K562 (cell line): ENCODE measurements at regions not wholly inside any gene's neighbourhood (a gene's known extent, or its start where the extent isn't known, plus 50 kb on each side); places are given as distances from the start of the nearest gene placed in this dataset.

Source experiments
- ATAC-seq: fragments of 200-7000 bp; cut with Tn5 transposase; 3 replicates; pipeline ENCODE4 v1.9.1; 2020; ENCODE audit warnings: moderate library complexity
- BruUV-seq: library from RNA; stranded (reverse); fragments of 400-500 nt; replicated peaks from 2 replicates; lab custom pipeline; 2021; lab: Mats Ljungman, UMichigan
- CTCF ChIA-PET: fragments of 300-600 bp; formaldehyde crosslinking; extraction: SDS; loops from one replicate; lab custom pipeline; 2021; ENCODE audit warnings: low intra/inter-chr PET ratio; lab: Yijun Ruan, JAX
- POLR2A ChIA-PET: fragments of 300-600, 350-650 bp; sonication (Branson Sonifier 250); formaldehyde crosslinking; extraction: SDS; loops from one replicate; lab custom pipeline; 2021; ENCODE audit warnings: antibody characterized with exemption, inconsistent platforms; lab: Yijun Ruan, JAX
- DNase-seq, 4 experiments: peaks; one replicate each; pipeline versions ENCODE4 v3.0.0 to v3.0.0-alpha.2; 2011 to 2018; ENCODE audit warnings: low spot score in 3 of 4, mixed read lengths in 3 of 4; ENCODE audit errors: extremely low read depth in 1 of 4
- FAIRE-seq: peaks from 2 replicates; lab custom pipeline; 2011; peaks lifted over from hg19 to GRCh38; lab: Jason Lieb, UNC
- H2AFZ ChIP-seq: 2 replicates; pipeline ENCODE4 v1.6.0; 2011; ENCODE audit warnings: low read depth, low read length, control low read depth, inconsistent platforms
- H3K27ac ChIP-seq: fragments of 200-600 bp; 3 replicates; pipeline ENCODE4 v1.8.0; 2011; ENCODE audit warnings: low read depth, mild to moderate bottlenecking, control low read depth, inconsistent platforms, low read length, moderate library complexity, mixed read lengths; ENCODE audit errors: extremely low read depth
- H3K27me3 ChIP-seq, 2 experiments: fragments of 300-600 bp in 1 of 2; 2 replicates in 1 of 2; 3 replicates in 1 of 2; pipeline versions ENCODE4 v1.6.0 to v1.8.0; 2011; ENCODE audit warnings: inconsistent platforms in 2 of 2, low read length in 2 of 2, mild to moderate bottlenecking in 1 of 2, mixed read lengths in 1 of 2, moderate library complexity in 1 of 2; ENCODE audit not compliant: control insufficient read depth in 2 of 2, insufficient read depth in 2 of 2
- H3K36me3 ChIP-seq: fragments of 300-600 bp; 3 replicates; pipeline ENCODE4 v1.8.0; 2011; ENCODE audit warnings: mild to moderate bottlenecking, low read length, inconsistent platforms; ENCODE audit not compliant: control insufficient read depth, insufficient read depth
- H3K4me1 ChIP-seq, 2 experiments: fragments of 200-600 bp in 1 of 2; replicated peaks in 1 of 2; 2 replicates in 1 of 2; 3 replicates in 1 of 2; pipeline versions ENCODE4 v1.5.1 to v1.8.0; 2011; ENCODE audit warnings: inconsistent platforms in 2 of 2, low read length in 2 of 2, mild to moderate bottlenecking in 1 of 2, mixed read lengths in 1 of 2, moderate library complexity in 1 of 2; ENCODE audit not compliant: control insufficient read depth in 2 of 2, insufficient read depth in 2 of 2
- H3K4me2 ChIP-seq: 2 replicates; pipeline ENCODE4 v1.6.1; 2011; ENCODE audit warnings: low read length, control low read depth, inconsistent platforms, mixed read lengths; ENCODE audit not compliant: insufficient read depth
- H3K4me3 ChIP-seq: fragments of 200-600 bp; sonication (generic), shearing (Covaris generic); 2 replicates; pipeline ENCODE4 v1.5.1; 2016; ENCODE audit warnings: control low read depth, inconsistent platforms
- H3K79me2 ChIP-seq: fragments of 200-600 bp; 3 replicates; pipeline ENCODE4 v1.8.0; 2011; ENCODE audit warnings: low read length, inconsistent platforms; ENCODE audit not compliant: control insufficient read depth, insufficient read depth
- H3K9ac ChIP-seq, 2 experiments: 2 replicates each; pipeline versions ENCODE4 v1.6.0 to v1.6.1; 2011; ENCODE audit warnings: low read depth in 2 of 2, low read length in 2 of 2, control low read depth in 1 of 2, inconsistent platforms in 1 of 2, mild to moderate bottlenecking in 1 of 2, mixed read lengths in 1 of 2; ENCODE audit not compliant: insufficient read depth in 1 of 2
- H3K9me1 ChIP-seq: one replicate; pipeline ENCODE4 v1.6.0; 2011; ENCODE audit warnings: inconsistent platforms, mild to moderate bottlenecking, low read length, moderate library complexity; ENCODE audit not compliant: control insufficient read depth, insufficient read depth
- H3K9me3 ChIP-seq: replicated peaks from 2 replicates; pipeline ENCODE4 v1.5.1; 2011; ENCODE audit warnings: low read depth, low read length, inconsistent platforms; ENCODE audit not compliant: control insufficient read depth, insufficient read depth
- H4K20me1 ChIP-seq: replicated peaks from 2 replicates; pipeline ENCODE4 v1.6.1; 2011; ENCODE audit warnings: low read length, inconsistent platforms, mixed read lengths; ENCODE audit not compliant: control insufficient read depth, insufficient read depth
- MIER1 ChIP-seq: fragments of 450-650 bp; IDR thresholded peaks from 2 replicates; pipeline ENCODE4 v1.6.1; 2016; ENCODE audit warnings: antibody characterized with exemption, mild to moderate bottlenecking, low read depth
- RBM15 ChIP-seq: fragments of 200-400 bp; formaldehyde crosslinking; IDR thresholded peaks from 2 replicates; pipeline ENCODE4 v1.6.1; 2018; ENCODE audit warnings: mild to moderate bottlenecking, low read length, moderate library complexity; ENCODE audit not compliant: insufficient read depth
- WHSC1 ChIP-seq: IDR thresholded peaks from one replicate; pipeline ENCODE4 v1.6.1; 2012; ENCODE audit warnings: low read length, control low read depth, inconsistent platforms
- ZNF583 ChIP-seq: fragments of 250-450 bp; sonication (Bioruptor Pico); IDR thresholded peaks from 2 replicates; pipeline ENCODE4 v1.4.0; 2020
- WGBS: fragments of 100-300 bp; shearing (Covaris generic); methylation state at CpG from one replicate; pipeline ENCODE4 v1.1.6; 2016; ENCODE audit warnings: low coverage, mixed read lengths; ENCODE audit not compliant: insufficient coverage; ENCODE audit errors: missing lambda C conversion rate; 5-methylcytosine and 5-hydroxymethylcytosine counted together
- in situ Hi-C: fragments of 300-500 bp; cut with MboI; formaldehyde crosslinking; loops from 4 replicates; pipeline ENCODE4 v1.15.0; 2018; ENCODE audit warnings: inconsistent platforms, mixed read lengths
- intact Hi-C: fragments of 100-400 bp; cut with micrococcal nuclease; formaldehyde crosslinking; loops from 2 replicates; pipeline ENCODE4 v1.14.2; 2022
- TF ChIP-seq, protein P1 (sequence below): fragments of 450-650 bp; IDR thresholded peaks from 2 replicates; pipeline ENCODE4 v1.6.1; 2016; ENCODE audit warnings: borderline replicate concordance

DNA sequence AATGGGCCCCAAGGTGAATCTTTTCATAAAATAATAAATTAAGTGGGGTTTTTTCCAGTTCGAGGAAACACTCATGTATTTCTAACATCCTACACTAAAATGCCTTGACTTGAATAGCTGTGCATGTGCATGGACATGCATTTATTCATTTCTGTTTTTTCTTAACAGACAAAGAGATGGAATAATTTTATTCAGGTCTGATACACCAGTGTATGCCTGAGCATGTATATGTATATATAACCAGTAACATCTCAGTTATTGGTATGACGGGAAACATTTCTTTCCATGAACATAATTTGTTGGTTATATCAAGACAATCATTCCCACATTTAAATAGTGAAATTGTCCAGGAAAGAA lies 468.7 kb upstream of the TNP1 start:
- no peak for TF ChIP-seq WHSC1
- TF ChIP-seq, protein P1, sequence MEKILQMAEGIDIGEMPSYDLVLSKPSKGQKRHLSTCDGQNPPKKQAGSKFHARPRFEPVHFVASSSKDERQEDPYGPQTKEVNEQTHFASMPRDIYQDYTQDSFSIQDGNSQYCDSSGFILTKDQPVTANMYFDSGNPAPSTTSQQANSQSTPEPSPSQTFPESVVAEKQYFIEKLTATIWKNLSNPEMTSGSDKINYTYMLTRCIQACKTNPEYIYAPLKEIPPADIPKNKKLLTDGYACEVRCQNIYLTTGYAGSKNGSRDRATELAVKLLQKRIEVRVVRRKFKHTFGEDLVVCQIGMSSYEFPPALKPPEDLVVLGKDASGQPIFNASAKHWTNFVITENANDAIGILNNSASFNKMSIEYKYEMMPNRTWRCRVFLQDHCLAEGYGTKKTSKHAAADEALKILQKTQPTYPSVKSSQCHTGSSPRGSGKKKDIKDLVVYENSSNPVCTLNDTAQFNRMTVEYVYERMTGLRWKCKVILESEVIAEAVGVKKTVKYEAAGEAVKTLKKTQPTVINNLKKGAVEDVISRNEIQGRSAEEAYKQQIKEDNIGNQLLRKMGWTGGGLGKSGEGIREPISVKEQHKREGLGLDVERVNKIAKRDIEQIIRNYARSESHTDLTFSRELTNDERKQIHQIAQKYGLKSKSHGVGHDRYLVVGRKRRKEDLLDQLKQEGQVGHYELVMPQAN, result no peak
- TF ChIP-seq MIER1, result no peak
- no peak for TF ChIP-seq RBM15
- no peak for TF ChIP-seq ZNF583 (CRISPR knock-in tag)
- Histone ChIP-seq H3K27me3 (no peaks in the 10 kb centered on the region), H3K27ac (no peak overlapping the region), H3K9me3 (no peaks in the 10 kb centered on the region), H4K20me1 (no peaks in the 10 kb centered on the region), H3K79me2 (no peaks in the 10 kb centered on the region), H3K4me2 (no peak overlapping the region), H3K4me1 (no peaks in the 10 kb centered on the region), H3K9me1 (no peaks in the 10 kb centered on the region), H3K4me3 (no peak overlapping the region), H3K9ac (no peak overlapping the region), H2AFZ (no peak overlapping the region), H3K36me3 (no peaks in the 10 kb centered on the region)
- BruUV-seq, result no TSS peak
- 0% methylated on average over 2 of the region's 2 CpGs for WGBS
- ATAC-seq (no peak), DNase-seq (no peak), FAIRE-seq (no peak)
- CTCF ChIA-PET, result no interaction called here
- POLR2A ChIA-PET, result no interaction called here
- in situ Hi-C loops (no loop called here), intact Hi-C loops (no loop called here)
